ENCODE measurements at regions not wholly inside any gene's neighbourhood (a gene's known extent, or its start where the extent isn't known, plus 50 kb on each side); places are given as distances from the start of the nearest gene placed in this dataset.
A peak's percentile ranks its signal among the peaks of the same experiment; 100 is the strongest.

- Histone ChIP-seq H3K9me2 (replicated peaks; ENCODE audit: control insufficient read depth, low read length) (no peaks in the 10 kb centered on the region), H3F3A (ENCODE audit: control insufficient read depth, insufficient read depth) (no peaks in the 10 kb centered on the region), H3K9me3 (ENCODE audit: control insufficient read depth, insufficient read depth, low read length) (no peaks in the 10 kb centered on the region), H3K4me2 (ENCODE audit: low read length) (no peak overlapping the region), H4K20me1 (ENCODE audit: control insufficient read depth, insufficient read depth, low read depth, low read length) (no peaks in the 10 kb centered on the region), H3K27ac (ENCODE audit: low read depth, low read length) (no peak overlapping the region), H3K36me3 (ENCODE audit: control insufficient read depth, low read length) (no peaks in the 10 kb centered on the region), H3K4me3 (ENCODE audit: low read length) (no peak overlapping the region), H3K79me2 (ENCODE audit: control insufficient read depth, low read length) (no peaks in the 10 kb centered on the region), H3K4me1 (ENCODE audit: control insufficient read depth, low read length) (no peaks in the 10 kb centered on the region), H3K27me3 (ENCODE audit: control insufficient read depth, low read length) (no peaks in the 10 kb centered on the region)
- TF ChIP-seq EZH2phosphoT487 (IDR thresholded peaks at IDR 0.05; ENCODE audit: borderline replicate concordance, low read length) (no peak), CTCF (IDR thresholded peaks at IDR 0.05; ENCODE audit: low read depth, low read length, poor library complexity, severe bottlenecking) (no peak)
These were observed 1157.3 kb downstream of the SORCS3 start for GRCh38 chr10:105798328-105798889.

GRCh38 chr10:105797234-105797890 lies 1156.3 kb downstream of the SORCS3 start:
- Histone ChIP-seq H3K9me3 (ENCODE audit: control insufficient read depth, insufficient read depth, low read length) (no peaks in the 10 kb centered on the region), H3K27ac (ENCODE audit: low read depth, low read length) (no peak overlapping the region), H4K20me1 (ENCODE audit: control insufficient read depth, insufficient read depth, low read depth, low read length) (no peaks in the 10 kb centered on the region), H3K36me3 (ENCODE audit: control insufficient read depth, low read length) (no peaks in the 10 kb centered on the region), H3K27me3 (ENCODE audit: control insufficient read depth, low read length) (no peaks in the 10 kb centered on the region), H3F3A (ENCODE audit: control insufficient read depth, insufficient read depth) (no peaks in the 10 kb centered on the region), H3K4me1 (ENCODE audit: control insufficient read depth, low read length) (no peaks in the 10 kb centered on the region), H3K79me2 (ENCODE audit: control insufficient read depth, low read length) (no peaks in the 10 kb centered on the region), H3K9me2 (replicated peaks; ENCODE audit: control insufficient read depth, low read length) (no peaks in the 10 kb centered on the region), H3K4me3 (ENCODE audit: low read length) (no peak overlapping the region), H3K4me2 (ENCODE audit: low read length) (no peak overlapping the region)
- TF ChIP-seq EZH2phosphoT487 (IDR thresholded peaks at IDR 0.05; ENCODE audit: borderline replicate concordance, low read length) = no peak
- peak; percentile 62 for TF ChIP-seq CTCF (IDR thresholded peaks at IDR 0.05; ENCODE audit: low read depth, low read length, poor library complexity, severe bottlenecking)

GRCh38 chr10:105793071-105793470 lies 1152.0 kb downstream of the SORCS3 start:
- Histone ChIP-seq H3K4me3 (ENCODE audit: low read length) (no peak overlapping the region), H3F3A (ENCODE audit: control insufficient read depth, insufficient read depth) (no peaks in the 10 kb centered on the region), H3K36me3 (ENCODE audit: control insufficient read depth, low read length) (no peaks in the 10 kb centered on the region), H3K27me3 (ENCODE audit: control insufficient read depth, low read length) (no peaks in the 10 kb centered on the region), H3K27ac (ENCODE audit: low read depth, low read length) (no peak overlapping the region), H3K9me3 (ENCODE audit: control insufficient read depth, insufficient read depth, low read length) (no peaks in the 10 kb centered on the region), H3K9me2 (replicated peaks; ENCODE audit: control insufficient read depth, low read length) (no peaks in the 10 kb centered on the region), H3K79me2 (ENCODE audit: control insufficient read depth, low read length) (no peaks in the 10 kb centered on the region), H3K4me2 (ENCODE audit: low read length) (no peak overlapping the region), H4K20me1 (ENCODE audit: control insufficient read depth, insufficient read depth, low read depth, low read length) (no peaks in the 10 kb centered on the region), H3K4me1 (ENCODE audit: control insufficient read depth, low read length) (no peaks in the 10 kb centered on the region)
- TF ChIP-seq EZH2phosphoT487 (IDR thresholded peaks at IDR 0.05; ENCODE audit: borderline replicate concordance, low read length) = no peak

- no peak for TF ChIP-seq CTCF (IDR thresholded peaks at IDR 0.05; ENCODE audit: low read depth, low read length, poor library complexity, severe bottlenecking)
- Histone ChIP-seq H3K9me2 (replicated peaks; ENCODE audit: control insufficient read depth, low read length) (no peaks in the 10 kb centered on the region), H3K4me2 (ENCODE audit: low read length) (no peak overlapping the region), H3K36me3 (ENCODE audit: control insufficient read depth, low read length) (no peaks in the 10 kb centered on the region), H3F3A (ENCODE audit: control insufficient read depth, insufficient read depth) (no peaks in the 10 kb centered on the region), H4K20me1 (ENCODE audit: control insufficient read depth, insufficient read depth, low read depth, low read length) (no peaks in the 10 kb centered on the region), H3K9me3 (ENCODE audit: control insufficient read depth, insufficient read depth, low read length) (no peaks in the 10 kb centered on the region; the same call in 1 of the 2 replicates), H3K27ac (ENCODE audit: low read depth, low read length) (no peak overlapping the region), H3K4me3 (ENCODE audit: low read length) (no peak overlapping the region), H3K27me3 (ENCODE audit: control insufficient read depth, low read length) (no peaks in the 10 kb centered on the region), H3K79me2 (ENCODE audit: control insufficient read depth, low read length) (no peaks in the 10 kb centered on the region), H3K4me1 (ENCODE audit: control insufficient read depth, low read length) (no peaks in the 10 kb centered on the region)
These were observed 1144.6 kb downstream of the SORCS3 start for GRCh38 chr10:105785721-105786120.
